HEK293 (cell line): ENCODE measurements at regions not wholly inside any gene's neighbourhood (a gene's known extent, or its start where the extent isn't known, plus 50 kb on each side); places are given as distances from the start of the nearest gene placed in this dataset.

Experiments used
- CTCF ChIA-PET: fragments of 350-600 bp; formaldehyde crosslinking; extraction: SDS; loops from one replicate; lab custom pipeline; 2021; ENCODE audit warnings: antibody characterized with exemption; lab: Yijun Ruan, JAX
- POLR2A ChIA-PET: fragments of 300-600 bp; formaldehyde crosslinking; extraction: SDS; loops from one replicate; lab custom pipeline; 2020; ENCODE audit warnings: antibody characterized with exemption, inconsistent platforms; lab: Yijun Ruan, JAX
- H3K27ac ChIP-seq: fragments of 200-500 bp; sonication (Bioruptor generic); 2 replicates; pipeline ENCODE4 v1.5.1; 2014; ENCODE audit warnings: low read depth, low read length, control low read depth, inconsistent platforms; ENCODE audit errors: extremely low read depth
- H3K36me3 ChIP-seq, 2 experiments: fragments of 200-500 bp in 1 of 2; sonication (Bioruptor generic) in 1 of 2; 1 replicate in 1 of 2; 2 replicates in 1 of 2; pipeline ENCODE4 v1.5.1; 2014 to 2017; ENCODE audit warnings: inconsistent platforms in 2 of 2, low read length in 2 of 2; ENCODE audit not compliant: control insufficient read depth in 2 of 2, insufficient read depth in 1 of 2
- H3K4me1 ChIP-seq: fragments of 200-500 bp; sonication (Bioruptor generic); 2 replicates; pipeline ENCODE4 v1.5.1; 2014; ENCODE audit warnings: mild to moderate bottlenecking, low read length, inconsistent platforms; ENCODE audit not compliant: control insufficient read depth, insufficient read depth
- H3K4me3 ChIP-seq: 2 replicates; pipeline ENCODE4 v1.5.1; 2011; ENCODE audit warnings: low read depth, mild to moderate bottlenecking, control low read depth, low read length, moderate library complexity
- H3K9me3 ChIP-seq: fragments of 200-500 bp; sonication (Bioruptor generic); 2 replicates; pipeline ENCODE4 v1.5.1; 2014; ENCODE audit warnings: low read depth, low read length, inconsistent platforms; ENCODE audit not compliant: control insufficient read depth, insufficient read depth
- EGR2 ChIP-seq: fragments of 450-650 bp; formaldehyde crosslinking; IDR thresholded peaks from 2 replicates; pipeline ENCODE4 v1.5.1; 2016; ENCODE audit warnings: low read depth, missing biosample characterization, missing genetic modification characterization
- HOXD13 ChIP-seq: sonication (generic); formaldehyde crosslinking; IDR thresholded peaks from 2 replicates; pipeline ENCODE4 v1.8.0; 2022; ENCODE audit warnings: missing genetic modification reagents, borderline replicate concordance
- KLF16 ChIP-seq: fragments of 450-650 bp; formaldehyde crosslinking; IDR thresholded peaks from 2 replicates; pipeline ENCODE4 v1.5.1; 2017; ENCODE audit warnings: missing biosample characterization, missing genetic modification characterization
- OSR2 ChIP-seq: fragments of 450-650 bp; formaldehyde crosslinking; IDR thresholded peaks from 2 replicates; pipeline ENCODE4 v1.5.1; 2016; ENCODE audit warnings: missing biosample characterization, missing genetic modification characterization
- SALL2 ChIP-seq: fragments of 450-650 bp; formaldehyde crosslinking; IDR thresholded peaks from 2 replicates; pipeline ENCODE4 v1.5.0; 2017; ENCODE audit warnings: missing biosample characterization, mild to moderate bottlenecking, missing genetic modification characterization, borderline replicate concordance
- SCRT1 ChIP-seq: fragments of 450-650 bp; formaldehyde crosslinking; IDR thresholded peaks from 2 replicates; pipeline ENCODE4 v1.5.1; 2016; ENCODE audit warnings: missing biosample characterization, missing genetic modification characterization, borderline replicate concordance
- WT1 ChIP-seq: fragments of 450-650 bp; formaldehyde crosslinking; IDR thresholded peaks from 2 replicates; pipeline ENCODE4 v1.5.1; 2016; ENCODE audit warnings: missing biosample characterization, missing genetic modification characterization
- ZNF138 ChIP-seq: fragments of 450-650 bp; formaldehyde crosslinking; IDR thresholded peaks from 2 replicates; pipeline ENCODE4 v1.5.1; 2016; ENCODE audit warnings: missing biosample characterization, missing genetic modification characterization, borderline replicate concordance
- ZNF140 ChIP-seq: fragments of 450-650 bp; formaldehyde crosslinking; IDR thresholded peaks from 2 replicates; pipeline ENCODE4 v1.5.1; 2016; ENCODE audit warnings: missing biosample characterization, missing genetic modification characterization
- ZNF146 ChIP-seq: fragments of 450-650 bp; formaldehyde crosslinking; IDR thresholded peaks from 2 replicates; pipeline ENCODE4 v1.5.1; 2016; ENCODE audit warnings: missing biosample characterization, missing genetic modification characterization
- ZNF174 ChIP-seq: fragments of 450-650 bp; formaldehyde crosslinking; IDR thresholded peaks from 2 replicates; pipeline ENCODE4 v1.5.0; 2017; ENCODE audit warnings: missing biosample characterization, mild to moderate bottlenecking, missing genetic modification characterization
- ZNF404 ChIP-seq: fragments of 450-650 bp; formaldehyde crosslinking; IDR thresholded peaks from 2 replicates; pipeline ENCODE4 v1.5.1; 2017; ENCODE audit warnings: missing biosample characterization, missing genetic modification characterization
- ZNF426 ChIP-seq: fragments of 450-650 bp; formaldehyde crosslinking; IDR thresholded peaks from 2 replicates; pipeline ENCODE4 v1.5.1; 2017; ENCODE audit warnings: missing biosample characterization, missing genetic modification characterization, mild to moderate bottlenecking, inconsistent platforms, moderate library complexity
- ZNF610 ChIP-seq: fragments of 450-650 bp; formaldehyde crosslinking; IDR thresholded peaks from 2 replicates; pipeline ENCODE4 v1.5.1; 2016; ENCODE audit warnings: missing biosample characterization, missing genetic modification characterization, borderline replicate concordance
- ZNF777 ChIP-seq: fragments of 450-650 bp; formaldehyde crosslinking; IDR thresholded peaks from 2 replicates; pipeline ENCODE4 v1.5.1; 2017; ENCODE audit warnings: missing biosample characterization, missing genetic modification characterization, borderline replicate concordance
- ZSCAN30 ChIP-seq: fragments of 450-650 bp; IDR thresholded peaks from 2 replicates; pipeline ENCODE4 v1.5.1; 2018; ENCODE audit warnings: missing biosample characterization, mild to moderate bottlenecking, missing genetic modification characterization, moderate library complexity
- TF ChIP-seq, protein P1 (sequence below): fragments of 450-650 bp; formaldehyde crosslinking; IDR thresholded peaks from 2 replicates; pipeline ENCODE4 v1.5.1; 2016; ENCODE audit warnings: missing biosample characterization, missing genetic modification characterization
- TF ChIP-seq, protein P2 (sequence below): sonication (generic); formaldehyde crosslinking; IDR thresholded peaks from 2 replicates; pipeline ENCODE4 v1.8.1; 2022; ENCODE audit warnings: mild to moderate bottlenecking, moderate library complexity, missing genetic modification reagents
- TF ChIP-seq, protein P3 (sequence below): fragments of 450-650 bp; formaldehyde crosslinking; IDR thresholded peaks from 2 replicates; pipeline ENCODE4 v1.5.1; 2016; ENCODE audit warnings: missing biosample characterization, missing genetic modification characterization, borderline replicate concordance
- TF ChIP-seq, protein P4 (sequence below): fragments of 450-650 bp; formaldehyde crosslinking; IDR thresholded peaks from 2 replicates; pipeline ENCODE4 v1.5.1; 2017; ENCODE audit warnings: missing biosample characterization, mild to moderate bottlenecking, missing genetic modification characterization, moderate library complexity
- TF ChIP-seq, protein P5 (sequence below): fragments of 450-650 bp; IDR thresholded peaks from 2 replicates; pipeline ENCODE4 v1.5.1; 2018; ENCODE audit warnings: missing biosample characterization, mild to moderate bottlenecking, missing genetic modification characterization
- TF ChIP-seq, protein P6 (sequence below): fragments of 450-650 bp; formaldehyde crosslinking; IDR thresholded peaks from 2 replicates; pipeline ENCODE4 v1.5.1; 2017; ENCODE audit warnings: missing biosample characterization, missing genetic modification characterization
- TF ChIP-seq, protein P7 (sequence below): fragments of 450-650 bp; formaldehyde crosslinking; IDR thresholded peaks from 2 replicates; pipeline ENCODE4 v1.5.1; 2016; ENCODE audit warnings: missing biosample characterization, missing genetic modification characterization

DNA sequence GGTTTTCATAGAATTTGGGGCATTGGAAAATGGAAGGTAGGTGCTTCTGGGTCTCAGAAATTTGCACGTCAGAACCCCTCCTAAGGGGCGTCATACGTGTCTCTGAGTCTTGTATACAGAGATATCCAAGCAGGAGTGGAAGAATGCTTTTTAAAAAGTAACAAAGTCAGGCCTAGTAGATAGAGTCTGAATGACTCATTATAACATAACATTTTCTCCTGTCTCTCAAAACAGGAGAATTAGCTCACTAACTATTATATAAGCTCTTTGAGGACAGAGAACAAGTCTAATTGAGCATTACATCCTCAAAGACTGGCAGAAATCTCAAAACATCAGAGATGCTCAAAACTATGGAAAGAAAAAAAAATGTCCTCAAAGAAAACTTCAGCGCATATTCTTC, 86.1 kb upstream of the CCL2 start:
- Histone ChIP-seq H3K4me3 (no peak overlapping the region), H3K27ac (no peak overlapping the region), H3K9me3 (no peaks in the 10 kb centered on the region), H3K36me3 (no peaks in the 10 kb centered on the region), H3K4me1 (peaks cover 5% of the 10 kb centered on the region; the same call in 1 of the 2 replicates)
- POLR2A ChIA-PET = no interaction called here
- CTCF ChIA-PET = interaction anchor here (0.7 to 8.9 kb wide), 4 partner anchors 9 to 193 kb away, joined by 4 to 176 read pairs (median 5); partner anchors contain the start of gene CCL1
- TF ChIP-seq ZNF138 = no peak
- TF ChIP-seq, protein P1, sequence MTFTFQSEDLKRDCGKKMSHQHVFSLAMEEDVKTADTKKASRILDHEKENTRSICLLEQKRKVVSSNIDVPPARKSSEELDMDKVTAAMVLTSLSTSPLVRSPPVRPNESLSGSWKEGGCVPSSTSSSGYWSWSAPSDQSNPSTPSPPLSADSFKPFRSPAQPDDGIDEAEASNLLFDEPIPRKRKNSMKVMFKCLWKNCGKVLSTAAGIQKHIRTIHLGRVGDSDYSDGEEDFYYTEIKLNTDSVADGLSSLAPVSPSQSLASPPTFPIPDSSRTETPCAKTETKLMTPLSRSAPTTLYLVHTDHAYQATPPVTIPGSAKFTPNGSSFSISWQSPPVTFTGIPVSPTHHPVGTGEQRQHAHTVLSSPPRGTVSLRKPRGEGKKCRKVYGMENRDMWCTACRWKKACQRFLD (tag by site-specific recombination) = no peak
- no peak for TF ChIP-seq ZNF140 (tag by site-specific recombination)
- TF ChIP-seq KLF16 = no peak
- TF ChIP-seq, protein P2, sequence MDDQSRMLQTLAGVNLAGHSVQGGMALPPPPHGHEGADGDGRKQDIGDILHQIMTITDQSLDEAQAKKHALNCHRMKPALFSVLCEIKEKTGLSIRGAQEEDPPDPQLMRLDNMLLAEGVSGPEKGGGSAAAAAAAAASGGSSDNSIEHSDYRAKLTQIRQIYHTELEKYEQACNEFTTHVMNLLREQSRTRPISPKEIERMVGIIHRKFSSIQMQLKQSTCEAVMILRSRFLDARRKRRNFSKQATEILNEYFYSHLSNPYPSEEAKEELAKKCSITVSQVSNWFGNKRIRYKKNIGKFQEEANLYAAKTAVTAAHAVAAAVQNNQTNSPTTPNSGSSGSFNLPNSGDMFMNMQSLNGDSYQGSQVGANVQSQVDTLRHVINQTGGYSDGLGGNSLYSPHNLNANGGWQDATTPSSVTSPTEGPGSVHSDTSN (CRISPR knock-in tag) = no peak
- no peak for TF ChIP-seq ZNF146 (tag by site-specific recombination)
- TF ChIP-seq, protein P3, sequence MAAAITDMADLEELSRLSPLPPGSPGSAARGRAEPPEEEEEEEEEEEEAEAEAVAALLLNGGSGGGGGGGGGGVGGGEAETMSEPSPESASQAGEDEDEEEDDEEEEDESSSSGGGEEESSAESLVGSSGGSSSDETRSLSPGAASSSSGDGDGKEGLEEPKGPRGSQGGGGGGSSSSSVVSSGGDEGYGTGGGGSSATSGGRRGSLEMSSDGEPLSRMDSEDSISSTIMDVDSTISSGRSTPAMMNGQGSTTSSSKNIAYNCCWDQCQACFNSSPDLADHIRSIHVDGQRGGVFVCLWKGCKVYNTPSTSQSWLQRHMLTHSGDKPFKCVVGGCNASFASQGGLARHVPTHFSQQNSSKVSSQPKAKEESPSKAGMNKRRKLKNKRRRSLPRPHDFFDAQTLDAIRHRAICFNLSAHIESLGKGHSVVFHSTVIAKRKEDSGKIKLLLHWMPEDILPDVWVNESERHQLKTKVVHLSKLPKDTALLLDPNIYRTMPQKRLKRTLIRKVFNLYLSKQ (tag by site-specific recombination) = no peak
- no peak for TF ChIP-seq SCRT1 (tag by site-specific recombination)
- TF ChIP-seq HOXD13 (CRISPR knock-in tag) = no peak
- no peak for TF ChIP-seq ZNF777
- no peak for TF ChIP-seq ZNF610 (tag by site-specific recombination)
- TF ChIP-seq, protein P4, sequence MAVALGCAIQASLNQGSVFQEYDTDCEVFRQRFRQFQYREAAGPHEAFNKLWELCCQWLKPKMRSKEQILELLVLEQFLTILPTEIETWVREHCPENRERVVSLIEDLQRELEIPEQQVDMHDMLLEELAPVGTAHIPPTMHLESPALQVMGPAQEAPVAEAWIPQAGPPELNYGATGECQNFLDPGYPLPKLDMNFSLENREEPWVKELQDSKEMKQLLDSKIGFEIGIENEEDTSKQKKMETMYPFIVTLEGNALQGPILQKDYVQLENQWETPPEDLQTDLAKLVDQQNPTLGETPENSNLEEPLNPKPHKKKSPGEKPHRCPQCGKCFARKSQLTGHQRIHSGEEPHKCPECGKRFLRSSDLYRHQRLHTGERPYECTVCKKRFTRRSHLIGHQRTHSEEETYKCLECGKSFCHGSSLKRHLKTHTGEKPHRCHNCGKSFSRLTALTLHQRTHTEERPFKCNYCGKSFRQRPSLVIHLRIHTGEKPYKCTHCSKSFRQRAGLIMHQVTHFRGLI (tag by site-specific recombination) = no peak
- TF ChIP-seq ZNF404 (tag by site-specific recombination) = no peak
- TF ChIP-seq ZNF426 (tag by site-specific recombination) = no peak
- no peak for TF ChIP-seq SALL2 (tag by site-specific recombination)
- no peak for TF ChIP-seq ZNF174

DNA sequence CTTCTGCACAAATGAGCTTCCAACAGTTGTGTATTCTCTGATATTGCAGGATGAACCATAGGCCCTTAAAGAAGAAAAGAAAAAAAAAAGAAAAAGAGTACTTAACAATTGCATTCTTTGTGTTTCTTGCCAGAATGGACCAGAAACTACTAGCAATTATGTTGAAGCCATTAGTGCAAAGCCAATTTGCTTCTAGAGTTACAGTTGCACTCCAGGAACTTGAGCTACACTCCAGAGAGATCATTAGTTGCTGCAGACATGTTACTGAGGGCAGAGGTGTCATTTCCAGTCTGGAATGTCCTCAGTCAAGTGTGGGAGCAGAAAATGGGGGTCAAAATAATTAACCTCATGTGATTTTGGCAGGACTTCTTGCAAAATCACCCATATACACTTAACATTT, 85.6 kb upstream of the CCL2 start:
- POLR2A ChIA-PET = no interaction called here

More for the DNA sequence above, 85.6 kb upstream of the CCL2 start:
- peak; percentile 35; the same call in 1 of the 2 replicates for TF ChIP-seq WT1 (tag by site-specific recombination)
- TF ChIP-seq ZSCAN30 (tag by site-specific recombination) = no peak
- no peak for TF ChIP-seq EGR2
- TF ChIP-seq, protein P5, sequence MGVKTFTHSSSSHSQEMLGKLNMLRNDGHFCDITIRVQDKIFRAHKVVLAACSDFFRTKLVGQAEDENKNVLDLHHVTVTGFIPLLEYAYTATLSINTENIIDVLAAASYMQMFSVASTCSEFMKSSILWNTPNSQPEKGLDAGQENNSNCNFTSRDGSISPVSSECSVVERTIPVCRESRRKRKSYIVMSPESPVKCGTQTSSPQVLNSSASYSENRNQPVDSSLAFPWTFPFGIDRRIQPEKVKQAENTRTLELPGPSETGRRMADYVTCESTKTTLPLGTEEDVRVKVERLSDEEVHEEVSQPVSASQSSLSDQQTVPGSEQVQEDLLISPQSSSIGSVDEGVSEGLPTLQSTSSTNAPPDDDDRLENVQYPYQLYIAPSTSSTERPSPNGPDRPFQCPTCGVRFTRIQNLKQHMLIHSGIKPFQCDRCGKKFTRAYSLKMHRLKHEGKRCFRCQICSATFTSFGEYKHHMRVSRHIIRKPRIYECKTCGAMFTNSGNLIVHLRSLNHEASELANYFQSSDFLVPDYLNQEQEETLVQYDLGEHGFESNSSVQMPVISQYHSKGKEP (tag by site-specific recombination) = peak; percentile 62
- TF ChIP-seq, protein P6, sequence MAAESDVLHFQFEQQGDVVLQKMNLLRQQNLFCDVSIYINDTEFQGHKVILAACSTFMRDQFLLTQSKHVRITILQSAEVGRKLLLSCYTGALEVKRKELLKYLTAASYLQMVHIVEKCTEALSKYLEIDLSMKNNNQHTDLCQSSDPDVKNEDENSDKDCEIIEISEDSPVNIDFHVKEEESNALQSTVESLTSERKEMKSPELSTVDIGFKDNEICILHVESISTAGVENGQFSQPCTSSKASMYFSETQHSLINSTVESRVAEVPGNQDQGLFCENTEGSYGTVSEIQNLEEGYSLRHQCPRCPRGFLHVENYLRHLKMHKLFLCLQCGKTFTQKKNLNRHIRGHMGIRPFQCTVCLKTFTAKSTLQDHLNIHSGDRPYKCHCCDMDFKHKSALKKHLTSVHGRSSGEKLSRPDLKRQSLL (tag by site-specific recombination) = 0 out of 2 replicates have a peak, but pooled peaks have one; percentile 16
- TF ChIP-seq, protein P7, sequence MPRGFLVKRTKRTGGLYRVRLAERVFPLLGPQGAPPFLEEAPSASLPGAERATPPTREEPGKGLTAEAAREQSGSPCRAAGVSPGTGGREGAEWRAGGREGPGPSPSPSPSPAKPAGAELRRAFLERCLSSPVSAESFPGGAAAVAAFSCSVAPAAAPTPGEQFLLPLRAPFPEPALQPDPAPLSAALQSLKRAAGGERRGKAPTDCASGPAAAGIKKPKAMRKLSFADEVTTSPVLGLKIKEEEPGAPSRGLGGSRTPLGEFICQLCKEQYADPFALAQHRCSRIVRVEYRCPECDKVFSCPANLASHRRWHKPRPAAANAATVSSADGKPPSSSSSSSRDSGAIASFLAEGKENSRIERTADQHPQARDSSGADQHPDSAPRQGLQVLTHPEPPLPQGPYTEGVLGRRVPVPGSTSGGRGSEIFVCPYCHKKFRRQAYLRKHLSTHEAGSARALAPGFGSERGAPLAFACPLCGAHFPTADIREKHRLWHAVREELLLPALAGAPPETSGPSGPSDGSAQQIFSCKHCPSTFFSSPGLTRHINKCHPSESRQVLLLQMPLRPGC (tag by site-specific recombination) = peak; percentile 34; the same call in 1 of the 2 replicates
- TF ChIP-seq OSR2 (tag by site-specific recombination) = peak; percentile 42; the same call in 1 of the 2 replicates
- Histone ChIP-seq H3K9me3 (no peaks in the 10 kb centered on the region), H3K36me3 (no peaks in the 10 kb centered on the region), H3K4me1 (peaks cover 5% of the 10 kb centered on the region; the same call in 1 of the 2 replicates), H3K27ac (no peak overlapping the region), H3K4me3 (no peak overlapping the region)
- CTCF ChIA-PET = interaction anchor here (1.5 to 8.9 kb wide), 2 partner anchors 10 to 193 kb away, joined by 4 to 176 read pairs; partner anchors contain the start of gene CCL1
